Stimulated activated CD4-positive, alpha-beta T cell treated with anti-CD3 and anti-CD28 coated beads, Interleukin-15, amount 100 ng/mL, for 48 hours (primary cell): ENCODE measurements at regions not wholly inside any gene's neighbourhood (a gene's known extent, or its start where the extent isn't known, plus 50 kb on each side); places are given as distances from the start of the nearest gene placed in this dataset.

Experiments
- DNase-seq, 2 donors: peaks; one replicate each; pipeline ENCODE4 v3.0.0-alpha.2; 2020; ENCODE audit warnings: low read depth in 2 of 2

GRCh38 chr14:104274806-104275205 is 136.4 kb downstream of the KIF26A start:
- no peak for DNase-seq

GRCh38 chr14:104277416-104278213 is 139.2 kb downstream of the KIF26A start:
- no peak for DNase-seq

DNA sequence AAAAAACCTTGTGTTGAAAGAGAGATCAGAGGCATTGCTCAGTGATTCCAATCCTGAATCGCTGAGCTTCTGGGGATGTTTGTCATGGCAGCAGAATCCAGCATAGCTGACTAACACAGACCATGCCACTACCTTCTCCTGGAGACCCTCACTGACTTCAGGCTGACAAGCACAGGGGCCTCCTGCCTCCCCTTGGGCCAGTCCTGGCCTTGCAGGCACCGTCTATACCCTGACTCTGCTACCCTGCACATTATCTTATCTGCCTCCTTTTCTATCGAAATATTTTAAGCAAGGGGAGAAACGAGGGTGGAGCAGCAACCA is 139.8 kb downstream of the KIF26A start:
- DNase-seq = no peak

- no peak for DNase-seq
Observed at GRCh38 chr14:104280085-104280901, 141.9 kb downstream of the KIF26A start.

GRCh38 chr14:104280902-104281767 is 142.7 kb downstream of the KIF26A start:
- no peak for DNase-seq

DNA sequence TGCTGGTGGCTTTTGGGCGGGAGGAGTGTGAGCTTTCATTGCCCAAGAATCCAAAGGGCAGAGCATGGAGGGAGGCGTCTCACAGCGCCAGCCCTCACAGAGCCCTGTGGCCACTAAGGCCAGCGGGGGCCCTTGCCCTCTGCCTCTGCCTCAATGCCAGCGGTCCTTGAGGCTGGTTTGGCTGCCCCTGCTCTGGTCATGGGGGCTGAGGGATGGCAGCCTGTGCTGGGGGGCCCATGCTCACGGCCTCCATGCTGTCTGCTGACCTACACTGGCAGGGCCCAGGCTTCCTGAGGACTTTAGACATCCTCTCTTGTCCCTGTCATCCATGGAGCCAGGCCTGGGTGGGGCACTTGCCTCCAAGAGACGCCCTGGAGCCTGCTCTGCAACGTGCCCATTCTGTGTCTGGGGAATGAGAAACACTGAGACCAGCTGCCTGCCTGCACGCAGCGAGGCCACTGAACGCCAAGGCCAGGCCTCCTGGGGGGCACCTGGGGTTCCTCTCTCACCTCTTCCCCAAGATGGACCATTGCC is 143.4 kb downstream of the KIF26A start:
- DNase-seq = no peak

DNA sequence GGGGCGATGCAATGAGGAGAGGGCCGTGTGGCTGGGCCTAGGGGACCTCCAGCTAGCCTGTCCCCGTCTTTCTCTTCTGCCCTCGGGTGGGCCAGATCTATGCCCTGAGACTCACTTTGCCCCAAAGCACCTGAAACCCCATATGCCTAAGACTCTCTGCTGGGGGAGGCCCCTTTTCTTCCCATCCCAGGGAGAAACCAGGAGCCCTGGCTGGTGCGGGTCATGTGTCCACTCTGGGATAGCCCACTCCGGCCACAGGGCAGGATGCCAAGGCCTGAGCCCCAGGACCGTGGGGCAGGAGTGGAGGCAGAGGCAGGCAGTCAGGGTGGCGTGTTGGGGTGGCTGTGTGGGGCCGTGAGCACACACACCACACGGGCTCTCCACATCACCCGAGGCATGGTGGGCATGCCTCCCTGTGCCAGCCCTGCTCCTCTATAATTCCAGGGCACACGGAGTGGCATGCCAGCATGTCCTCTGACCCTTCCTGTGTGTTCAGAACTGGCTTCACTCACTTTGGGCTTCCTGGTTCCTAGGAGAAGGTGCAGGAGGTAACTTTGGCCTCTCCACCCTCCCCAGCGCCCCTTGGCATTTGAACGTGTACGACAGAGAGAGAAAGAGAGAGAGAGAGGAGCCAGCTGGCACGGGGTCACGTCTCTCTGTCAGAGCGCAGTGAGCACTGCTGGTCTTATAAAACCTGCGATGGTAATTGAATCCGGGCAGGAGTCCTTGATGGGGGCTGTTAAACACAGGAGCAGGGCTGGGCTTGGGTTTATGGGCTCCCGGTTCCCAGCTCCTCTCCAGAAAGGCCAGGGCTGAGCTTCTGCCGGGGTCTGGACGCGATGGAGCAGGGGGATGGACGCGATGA is 144.2 kb downstream of the KIF26A start:
- DNase-seq = no peak

GRCh38 chr14:104283197-104284106 is 145.1 kb downstream of the KIF26A start:
- DNase-seq = no peak

DNA sequence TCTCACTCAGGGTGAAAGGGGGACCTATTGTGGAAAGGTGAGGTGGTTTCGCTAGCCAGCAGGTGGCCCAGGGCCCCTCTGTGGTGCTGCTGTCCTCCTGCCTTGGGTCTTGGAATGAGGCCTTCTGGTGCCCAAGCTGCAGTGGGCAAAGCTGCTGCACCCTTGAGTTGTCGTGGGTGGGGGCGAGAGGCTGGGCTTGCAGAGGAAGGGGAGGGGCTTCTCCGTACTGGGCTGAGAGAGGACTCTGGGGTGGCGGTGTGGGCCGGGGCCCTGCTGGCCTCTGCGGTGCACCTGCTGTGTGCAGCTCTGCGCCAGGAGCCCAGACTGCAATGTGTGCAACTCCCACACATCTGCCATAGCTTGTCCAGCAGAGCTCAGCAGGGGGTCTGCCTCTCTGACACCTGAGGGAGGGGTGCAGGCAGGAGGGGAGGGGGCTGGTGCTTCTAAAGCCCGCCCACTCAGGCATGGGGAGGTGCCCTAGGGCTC is 145.8 kb downstream of the KIF26A start:
- no peak for DNase-seq

DNA sequence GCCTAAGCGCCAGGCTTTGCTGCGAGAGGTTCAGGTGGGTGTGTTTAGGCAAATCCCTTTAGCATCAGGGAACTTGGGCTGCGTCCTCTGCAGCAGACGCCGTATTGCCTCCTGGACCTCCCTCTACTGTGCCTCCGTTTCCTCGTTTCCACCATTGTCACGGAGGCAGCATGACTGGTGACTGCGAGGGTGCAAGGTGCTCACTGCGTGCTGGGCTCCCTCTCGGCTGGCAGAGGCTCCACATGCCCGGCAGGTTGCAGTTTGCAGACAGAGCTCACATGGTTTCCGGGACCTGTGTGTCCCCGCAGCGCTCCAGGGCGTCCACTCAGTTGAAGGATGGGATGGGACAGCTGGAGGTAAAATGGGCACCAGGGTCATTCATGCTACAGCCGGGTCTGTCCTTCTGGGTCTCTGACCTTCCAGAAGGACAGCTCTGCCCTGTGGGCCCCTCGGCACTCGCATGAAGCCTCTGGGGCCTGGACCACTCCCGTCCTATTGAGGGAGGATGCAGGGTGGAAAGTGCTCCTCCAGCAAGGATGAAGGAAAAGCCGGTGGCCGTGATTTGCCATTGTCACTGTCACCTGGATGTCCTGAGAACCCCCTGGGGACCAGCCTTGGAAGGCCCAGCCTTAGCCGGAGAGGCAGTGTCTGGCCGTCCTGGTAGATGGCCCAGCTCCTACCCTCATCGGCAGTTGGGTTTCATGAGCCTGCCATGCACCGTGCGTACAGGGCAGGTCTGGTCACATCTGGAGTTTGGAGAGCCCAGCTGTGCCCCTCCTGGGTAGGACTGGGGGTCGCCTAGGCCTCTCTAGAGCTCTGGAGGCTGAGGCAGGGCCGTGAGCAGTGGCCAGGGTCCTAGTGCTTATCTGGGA is 146.5 kb downstream of the KIF26A start:
- DNase-seq = no peak

GRCh38 chr14:104285508-104285840 is 147.1 kb downstream of the KIF26A start:
- no peak for DNase-seq

GRCh38 chr14:104286086-104286485 is 147.7 kb downstream of the KIF26A start:
- DNase-seq = no peak

DNA sequence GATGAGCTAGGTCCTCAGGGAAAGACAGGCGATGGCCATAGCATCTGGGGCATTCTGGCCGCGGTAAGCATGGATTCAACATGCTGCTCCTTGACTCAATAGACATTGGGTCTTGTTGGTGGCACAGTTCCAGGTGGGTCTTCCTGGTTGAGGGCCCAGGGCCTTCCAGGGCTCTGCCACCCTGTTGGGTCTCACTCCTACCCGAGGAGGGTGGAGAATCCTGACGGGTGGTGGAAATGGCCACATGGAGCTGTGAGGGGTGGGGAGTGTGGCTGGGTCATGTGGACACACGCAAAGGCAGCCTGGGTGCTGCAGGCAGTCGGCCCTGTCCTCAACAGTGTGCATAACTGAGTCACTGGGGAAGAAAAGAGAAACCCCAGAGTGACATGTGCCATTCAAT is 148.1 kb downstream of the KIF26A start:
- DNase-seq = no peak

DNA sequence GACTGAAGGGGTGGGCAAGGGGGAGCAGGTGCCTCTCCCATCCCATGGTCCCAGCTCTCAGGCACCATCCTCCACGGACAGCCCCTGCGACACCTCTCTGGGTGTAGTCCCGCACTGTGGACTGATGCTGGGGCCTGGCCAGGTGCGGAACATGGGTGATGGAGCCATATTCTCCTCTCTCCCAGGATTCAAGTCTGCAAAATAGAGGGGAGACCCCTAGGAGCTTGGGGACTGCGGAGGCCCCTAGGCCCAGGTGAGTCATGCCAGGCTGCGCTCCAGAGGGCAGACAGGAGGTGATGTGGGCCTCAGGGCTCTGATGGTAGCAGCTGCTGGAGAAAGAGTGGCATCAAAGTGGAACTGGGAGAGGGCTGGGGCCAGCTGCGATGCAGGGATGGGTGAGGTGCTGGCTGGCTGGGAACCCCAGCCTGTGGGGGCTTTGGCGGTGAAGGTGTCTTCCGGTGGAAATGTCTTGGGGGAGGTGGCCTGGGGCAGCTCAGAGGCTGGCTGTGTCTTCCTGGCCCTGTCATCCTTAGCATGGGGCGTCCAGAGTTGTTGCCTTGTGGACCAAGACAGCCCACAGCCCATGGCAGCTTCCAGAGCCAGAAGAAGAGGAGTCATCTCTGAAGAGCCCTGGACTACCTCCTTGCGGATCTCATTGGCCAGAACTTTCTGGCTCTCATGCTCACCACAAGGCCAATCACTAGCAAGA is 149.1 kb downstream of the KIF26A start:
- no peak for DNase-seq

- no peak for DNase-seq
Observed at GRCh38 chr14:104288272-104288671, 149.9 kb downstream of the KIF26A start.

DNA sequence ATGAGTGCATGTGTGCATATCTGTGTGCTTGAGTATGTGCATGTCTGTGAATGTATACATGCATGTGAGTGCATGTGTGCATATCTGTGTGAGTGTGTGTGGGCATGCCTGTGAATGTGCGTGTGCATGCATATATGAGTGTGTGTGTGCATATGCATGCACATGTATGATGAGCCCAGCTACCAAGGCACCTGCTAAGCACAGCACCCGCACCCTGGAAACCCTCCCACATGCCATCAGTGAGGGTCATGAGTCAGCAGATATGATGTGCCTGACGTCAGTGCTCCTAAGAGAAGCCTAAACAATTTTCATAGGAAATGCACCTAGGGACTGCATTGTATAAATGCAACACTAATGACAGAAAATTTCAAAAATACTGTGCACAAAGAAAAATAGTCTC is 151.1 kb downstream of the KIF26A start:
- DNase-seq = no peak

DNA sequence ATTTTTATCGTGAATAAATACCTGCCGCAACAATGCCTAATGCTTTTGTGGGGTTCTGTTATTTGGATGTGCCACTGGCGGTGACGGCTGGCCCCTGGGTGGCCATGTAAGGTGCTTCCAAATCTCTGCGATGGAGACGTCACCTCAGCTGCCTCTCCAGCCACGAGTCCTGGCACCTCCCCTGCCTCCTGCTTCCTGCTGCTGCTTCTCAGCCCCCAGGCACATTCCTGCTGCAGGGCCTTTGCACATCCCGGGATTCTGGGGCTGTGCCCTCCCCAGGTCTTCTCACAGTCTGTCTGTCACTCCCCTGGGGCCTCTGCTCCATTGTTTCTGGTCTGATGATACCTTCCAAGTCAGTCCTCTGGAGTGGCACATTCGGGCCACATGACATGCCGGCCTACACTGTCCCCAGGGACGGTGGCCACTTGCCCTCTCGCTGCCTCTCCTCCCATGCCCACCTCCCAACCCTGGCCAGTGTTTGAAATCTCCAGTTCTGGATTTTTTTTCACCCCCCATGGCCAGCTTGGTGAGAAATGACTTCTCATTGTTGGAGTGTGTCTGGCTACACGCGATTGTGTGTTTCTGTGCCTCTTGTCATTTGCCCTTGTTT is 151.8 kb downstream of the KIF26A start:
- no peak for DNase-seq

- no peak for DNase-seq
Observed at GRCh38 chr14:104290756-104291122, 152.4 kb downstream of the KIF26A start.
